Neural cell (in vitro differentiated cells): ENCODE measurements at regions not wholly inside any gene's neighbourhood (a gene's known extent, or its start where the extent isn't known, plus 50 kb on each side); places are given as distances from the start of the nearest gene placed in this dataset.

Experiments
- CTCF ChIP-seq: fragments of 450-650 bp; IDR thresholded peaks from 2 replicates; pipeline ENCODE4 v1.5.1; 2014; ENCODE audit warnings: antibody characterized with exemption, mild to moderate bottlenecking, moderate library complexity; ENCODE audit not compliant: poor library complexity, severe bottlenecking
- EP300 ChIP-seq: fragments of 450-650 bp; conservative IDR thresholded peaks from 2 replicates; pipeline ENCODE4 v1.6.1; 2014; ENCODE audit warnings: antibody characterized with exemption, mild to moderate bottlenecking, moderate library complexity; ENCODE audit not compliant: poor library complexity, severe bottlenecking
- EZH2 ChIP-seq: fragments of 200-600, 300-800 bp; shearing (Covaris generic), sonication (generic); IDR thresholded peaks from 2 replicates; pipeline ENCODE4 v1.6.1; 2014; ENCODE audit warnings: antibody characterized with exemption, low read length, borderline replicate concordance, mild to moderate bottlenecking; ENCODE audit not compliant: insufficient read depth, poor library complexity, severe bottlenecking
- MXI1 ChIP-seq: fragments of 450-650 bp; conservative IDR thresholded peaks from 2 replicates; pipeline ENCODE4 v1.6.1; 2014; ENCODE audit warnings: antibody characterized with exemption, mild to moderate bottlenecking; ENCODE audit not compliant: poor library complexity, severe bottlenecking
- POLR2AphosphoS5 ChIP-seq: IDR thresholded peaks from 2 replicates; pipeline ENCODE4 v1.6.1; 2012
- RAD21 ChIP-seq: fragments of 450-650 bp; conservative IDR thresholded peaks from 2 replicates; pipeline ENCODE4 v1.6.1; 2014; ENCODE audit warnings: antibody characterized with exemption, mild to moderate bottlenecking, moderate library complexity
- REST ChIP-seq: IDR thresholded peaks from 2 replicates; pipeline ENCODE4 v1.6.1; 2012; ENCODE audit warnings: borderline replicate concordance
- SMC3 ChIP-seq: fragments of 450-650 bp; conservative IDR thresholded peaks from 2 replicates; pipeline ENCODE4 v1.6.1; 2014; ENCODE audit warnings: antibody characterized with exemption, mild to moderate bottlenecking, moderate library complexity; ENCODE audit not compliant: poor library complexity
- TAF1 ChIP-seq: IDR thresholded peaks from 2 replicates; pipeline ENCODE4 v1.6.1; 2012; ENCODE audit warnings: low read depth

GRCh38 chr14:44009642-44010041 lies 497.4 kb downstream of the FSCB start:
- TF ChIP-seq EZH2 (no peak), CTCF (no peak), POLR2AphosphoS5 (no peak), EP300 (no peak), REST (no peak), MXI1 (no peak), TAF1 (no peak), RAD21 (no peak), SMC3 (no peak)
